GM12878 (cell line): ENCODE measurements at regions not wholly inside any gene's neighbourhood (a gene's known extent, or its start where the extent isn't known, plus 50 kb on each side); places are given as distances from the start of the nearest gene placed in this dataset.

Source experiments
- ATAC-seq: fragments of 200-7000 bp; cut with Tn5 transposase; 3 replicates; pipeline ENCODE4 v1.9.1; 2020; ENCODE audit warnings: mild to moderate bottlenecking, moderate library complexity
- BruUV-seq: library from RNA; stranded (reverse); fragments of 400-500 nt; replicated peaks from 2 replicates; lab custom pipeline; 2021; lab: Mats Ljungman, UMichigan
- CTCF ChIA-PET: fragments of 300-600 bp; sonication (Branson Sonifier 250); formaldehyde crosslinking; extraction: SDS; loops from one replicate; lab custom pipeline; 2021; ENCODE audit warnings: inconsistent platforms; lab: Yijun Ruan, JAX
- POLR2A ChIA-PET: fragments of 350-600 bp; formaldehyde crosslinking; extraction: SDS; loops from one replicate; lab custom pipeline; 2021; ENCODE audit warnings: inconsistent platforms; lab: Charles Lee
- RAD21 ChIA-PET: fragments of 300-600 bp; sonication (Branson Sonifier 250); formaldehyde crosslinking; loops from one replicate; lab custom pipeline; 2023; ENCODE audit warnings: antibody characterized with exemption; ENCODE audit not compliant: unreplicated experiment; lab: Charles Lee
- SMC1A ChIA-PET: fragments of 300-600 bp; sonication (Branson Sonifier 250); formaldehyde crosslinking; loops from one replicate; lab custom pipeline; 2023; ENCODE audit not compliant: unreplicated experiment, uncharacterized antibody; lab: Charles Lee
- DNase-seq: peaks from one replicate; pipeline ENCODE4 v3.0.0-alpha.2; 2011; ENCODE audit warnings: low read depth, low spot score
- FAIRE-seq: peaks from 3 replicates; lab custom pipeline; 2011; peaks lifted over from hg19 to GRCh38; lab: Jason Lieb, UNC
- H2AFZ ChIP-seq: 2 replicates; pipeline ENCODE4 v1.6.0; 2011; ENCODE audit warnings: low read depth, low read length, control low read depth; ENCODE audit not compliant: control insufficient read depth
- H3K27ac ChIP-seq: 2 replicates; pipeline ENCODE4 v1.5.1; 2011; ENCODE audit warnings: control low read depth; ENCODE audit not compliant: control insufficient read depth, insufficient read depth
- H3K27me3 ChIP-seq, 2 experiments: replicated peaks in 1 of 2; 2 replicates each; pipeline versions ENCODE4 v1.6.0 to v1.6.1; 2011; ENCODE audit warnings: low read length in 1 of 2; ENCODE audit not compliant: control insufficient read depth in 2 of 2, insufficient read depth in 2 of 2
- H3K36me3 ChIP-seq, 2 experiments: 2 replicates each; pipeline ENCODE4 v1.5.1; 2011; ENCODE audit warnings: low read length in 1 of 2; ENCODE audit not compliant: control insufficient read depth in 2 of 2, insufficient read depth in 2 of 2
- H3K4me1 ChIP-seq: 2 replicates; pipeline ENCODE4 v1.6.1; 2011; ENCODE audit warnings: mild to moderate bottlenecking, low read length, moderate library complexity, mixed read lengths; ENCODE audit not compliant: control insufficient read depth, insufficient read depth
- H3K4me2 ChIP-seq: 2 replicates; pipeline ENCODE4 v1.6.0; 2011; ENCODE audit warnings: control low read depth; ENCODE audit not compliant: control insufficient read depth, insufficient read depth
- H3K4me3 ChIP-seq: fragments of 200-600 bp; sonication (generic); 2 replicates; pipeline ENCODE4 v1.5.1; 2016
- H3K79me2 ChIP-seq: 2 replicates; pipeline ENCODE4 v1.6.0; 2011; ENCODE audit warnings: low read length; ENCODE audit not compliant: control insufficient read depth, insufficient read depth
- H3K9ac ChIP-seq: 2 replicates; pipeline ENCODE4 v1.8.0; 2011; ENCODE audit warnings: low read length, control low read depth, mixed read lengths; ENCODE audit not compliant: control insufficient read depth, insufficient read depth
- H3K9me3 ChIP-seq: replicated peaks from 3 replicates; pipeline ENCODE4 v1.5.1; 2011; ENCODE audit warnings: mild to moderate bottlenecking, low read length; ENCODE audit not compliant: control insufficient read depth, insufficient read depth
- H4K20me1 ChIP-seq: 2 replicates; pipeline ENCODE4 v1.6.0; 2011; ENCODE audit not compliant: control insufficient read depth, insufficient read depth
- CBFB ChIP-seq: IDR thresholded peaks from 2 replicates; pipeline ENCODE4 v1.6.1; 2016; ENCODE audit warnings: antibody characterized with exemption, low read depth
- CEBPZ ChIP-seq: fragments of 150-350 bp; IDR thresholded peaks from 2 replicates; pipeline ENCODE4 v1.6.1; 2016; ENCODE audit warnings: low read depth, low read length
- DPF2 ChIP-seq: fragments of 450-650 bp; IDR thresholded peaks from 2 replicates; pipeline ENCODE4 v1.6.1; 2017; ENCODE audit warnings: mild to moderate bottlenecking
- IRF3 ChIP-seq: fragments of 450-650 bp; IDR thresholded peaks from 2 replicates; pipeline ENCODE4 v1.6.1; 2014; ENCODE audit warnings: mild to moderate bottlenecking
- MEF2B ChIP-seq: fragments of 450-650 bp; IDR thresholded peaks from 2 replicates; pipeline ENCODE4 v1.6.1; 2018; ENCODE audit warnings: mild to moderate bottlenecking, moderate library complexity; ENCODE audit not compliant: partially characterized antibody, poor library complexity, severe bottlenecking
- MTA3 ChIP-seq: IDR thresholded peaks from 2 replicates; pipeline ENCODE4 v1.6.1; 2012; ENCODE audit warnings: low read length, inconsistent platforms, borderline replicate concordance
- NFIC ChIP-seq: IDR thresholded peaks from 2 replicates; pipeline ENCODE4 v1.6.1; 2012; ENCODE audit warnings: low read depth, mild to moderate bottlenecking, inconsistent platforms, low read length, moderate library complexity
- NFXL1 ChIP-seq: fragments of 450-650 bp; IDR thresholded peaks from 2 replicates; pipeline ENCODE4 v1.6.1; 2017; ENCODE audit warnings: antibody characterized with exemption, mild to moderate bottlenecking, borderline replicate concordance
- ZNF592 ChIP-seq: fragments of 450-650 bp; IDR thresholded peaks from 2 replicates; pipeline ENCODE4 v1.6.1; 2017; ENCODE audit warnings: mild to moderate bottlenecking, moderate library complexity
- ZNF687 ChIP-seq: fragments of 450-650 bp; IDR thresholded peaks from 2 replicates; pipeline ENCODE4 v1.6.1; 2017; ENCODE audit warnings: mild to moderate bottlenecking, moderate library complexity
- ZZZ3 ChIP-seq: IDR thresholded peaks from 2 replicates; pipeline ENCODE4 v1.6.1; 2011; ENCODE audit warnings: low read depth; ENCODE audit not compliant: control insufficient read depth, insufficient read length
- WGBS: methylation state at CpG from one replicate; pipeline ENCODE4 v1.1.6; 2016; ENCODE audit warnings: low lambda C conversion rate; ENCODE audit not compliant: insufficient replicate concordance, insufficient coverage; ENCODE audit errors: missing lambda C conversion rate; 5-methylcytosine and 5-hydroxymethylcytosine counted together
- in situ Hi-C: fragments of 300-500 bp; cut with MboI; formaldehyde crosslinking; loops from 9 replicates; pipeline ENCODE4 v1.14.3; 2018; ENCODE audit warnings: mixed read lengths
- intact Hi-C: fragments of 100-400 bp; cut with micrococcal nuclease; formaldehyde crosslinking; loops from one replicate; pipeline ENCODE4 v1.14.2; 2022; ENCODE audit not compliant: unreplicated experiment

- BruUV-seq, result no TSS peak
- POLR2A ChIA-PET, result no interaction called here
- FAIRE-seq (no peak), ATAC-seq (no peak), DNase-seq (no peak)
- H3K9ac ChIP-seq, result no peak overlapping the region
- in situ Hi-C loops (no loop called here), intact Hi-C loops (no loop called here)
- H3K9me3 ChIP-seq, result no peaks in the 10 kb centered on the region
- no peak overlapping the region for H3K27ac ChIP-seq
- SMC1A ChIA-PET, result interaction anchor here (0.6 kb wide), 1 partner anchor 1269 kb away, joined by 3 read pairs; no protein-coding TSS in a partner anchor
- no peak overlapping the region for H2AFZ ChIP-seq
- no peaks in the 10 kb centered on the region for H3K79me2 ChIP-seq
- no peaks in the 10 kb centered on the region for H3K36me3 ChIP-seq
- CTCF ChIA-PET, result no interaction called here
- H3K4me1 ChIP-seq, result no peaks in the 10 kb centered on the region
- H3K4me2 ChIP-seq, result no peak overlapping the region
- no peaks in the 10 kb centered on the region for H3K27me3 ChIP-seq
- no peaks in the 10 kb centered on the region for H4K20me1 ChIP-seq
- no peak overlapping the region for H3K4me3 ChIP-seq
- 41% methylated on average over 9 of the region's 9 CpGs for WGBS
- RAD21 ChIA-PET, result no interaction called here
- no peak for TF ChIP-seq CEBPZ
- TF ChIP-seq ZZZ3, result no peak
- TF ChIP-seq NFXL1, result no peak
- TF ChIP-seq CBFB, result no peak
- TF ChIP-seq ZNF592, result no peak
- TF ChIP-seq MTA3, result no peak
- TF ChIP-seq MEF2B, result no peak
- TF ChIP-seq IRF3, result no peak
- no peak for TF ChIP-seq DPF2
- TF ChIP-seq NFIC, result no peak
- TF ChIP-seq ZNF687, result no peak
Measured at GRCh38 chr2:16134436-16135165, 194.3 kb downstream of the MYCN start.
